Parathyroid adenoma (tissue), 2 donors: ENCODE measurements at regions not wholly inside any gene's neighbourhood (a gene's known extent, or its start where the extent isn't known, plus 50 kb on each side); places are given as distances from the start of the nearest gene placed in this dataset.

Experiments
- H2AFZ ChIP-seq: fragments of 300-600 bp; sonication (generic); one replicate; pipeline ENCODE4 v1.7.0; 2017; ENCODE audit warnings: antibody characterized with exemption, mild to moderate bottlenecking
- H3K27ac ChIP-seq: fragments of 300-600 bp; sonication (generic); one replicate; pipeline ENCODE4 v1.7.0; 2017
- H3K27me3 ChIP-seq: fragments of 300-600 bp; sonication (generic); one replicate; pipeline ENCODE4 v1.7.0; 2017; ENCODE audit warnings: low read length; ENCODE audit not compliant: control insufficient read depth, insufficient read depth
- H3K36me3 ChIP-seq: fragments of 300-600 bp; sonication (generic); one replicate; pipeline ENCODE4 v1.7.0; 2017; ENCODE audit warnings: low read length; ENCODE audit not compliant: control insufficient read depth, insufficient read depth
- H3K4me1 ChIP-seq: fragments of 300-600 bp; sonication (generic); one replicate; pipeline ENCODE4 v1.7.0; 2017; ENCODE audit warnings: control low read depth
- H3K4me2 ChIP-seq: fragments of 300-600 bp; sonication (generic); one replicate; pipeline ENCODE4 v1.7.0; 2017; ENCODE audit warnings: low read length
- H3K4me3 ChIP-seq: fragments of 300-600 bp; sonication (generic); one replicate; pipeline ENCODE4 v1.7.0; 2017; ENCODE audit warnings: low read depth, low read length
- H3K79me2 ChIP-seq: fragments of 300-600 bp; sonication (generic); one replicate; pipeline ENCODE4 v1.7.0; 2017; ENCODE audit warnings: control low read depth
- H3K9ac ChIP-seq: fragments of 300-600 bp; sonication (generic); one replicate; pipeline ENCODE4 v1.7.0; 2017; ENCODE audit warnings: mild to moderate bottlenecking
- H3K9me3 ChIP-seq: fragments of 300-600 bp; sonication (generic); one replicate; pipeline ENCODE4 v1.7.0; 2017; ENCODE audit warnings: low read length; ENCODE audit not compliant: control insufficient read depth
- CTCF ChIP-seq: fragments of 300-600 bp; sonication (generic); IDR thresholded peaks from one replicate; pipeline ENCODE4 v1.7.0; 2017; ENCODE audit warnings: antibody characterized with exemption, mild to moderate bottlenecking
- donor health status: primary hyperparathyroidism.

DNA sequence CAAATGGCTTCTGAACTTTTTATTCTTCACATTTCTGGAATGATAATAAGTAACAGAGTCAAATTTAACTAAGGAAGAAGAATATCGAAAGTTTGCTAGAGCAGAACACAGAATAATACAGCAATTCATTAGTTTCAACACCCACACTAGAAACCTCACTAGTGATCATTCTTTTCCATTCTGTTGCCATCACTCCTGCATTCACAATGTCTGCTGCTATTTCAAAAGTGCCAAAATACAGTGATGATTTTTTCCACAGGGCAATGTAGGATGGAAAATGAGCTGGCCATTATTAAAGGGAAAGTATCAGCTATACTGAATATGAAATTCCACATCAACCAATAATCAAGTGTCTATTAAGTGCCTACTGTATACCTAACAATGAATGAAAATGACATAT, 186.7 kb downstream of the USP46 start:
- no peaks in the 10 kb centered on the region for H3K4me1 ChIP-seq
- no peaks in the 10 kb centered on the region for H3K36me3 ChIP-seq
- no peak overlapping the region for H3K27ac ChIP-seq
- H3K9me3 ChIP-seq = no peaks in the 10 kb centered on the region
- TF ChIP-seq CTCF = no peak
- no peaks in the 10 kb centered on the region for H3K27me3 ChIP-seq
- no peak overlapping the region for H2AFZ ChIP-seq
- H3K4me3 ChIP-seq = no peak overlapping the region
- H3K79me2 ChIP-seq = no peaks in the 10 kb centered on the region
- H3K4me2 ChIP-seq = no peak overlapping the region
- no peak overlapping the region for H3K9ac ChIP-seq

- no peak overlapping the region for H3K27ac ChIP-seq
- H3K9me3 ChIP-seq = no peaks in the 10 kb centered on the region
- H3K4me1 ChIP-seq = no peaks in the 10 kb centered on the region
- no peak for TF ChIP-seq CTCF
- H3K9ac ChIP-seq = no peak overlapping the region
- H3K4me2 ChIP-seq = no peak overlapping the region
- no peak overlapping the region for H3K4me3 ChIP-seq
- H3K36me3 ChIP-seq = no peaks in the 10 kb centered on the region
- no peaks in the 10 kb centered on the region for H3K27me3 ChIP-seq
- H3K79me2 ChIP-seq = no peaks in the 10 kb centered on the region
- H2AFZ ChIP-seq = no peak overlapping the region
Measured at GRCh38 chr4:52477191-52477780, 181.8 kb downstream of the USP46 start.

DNA sequence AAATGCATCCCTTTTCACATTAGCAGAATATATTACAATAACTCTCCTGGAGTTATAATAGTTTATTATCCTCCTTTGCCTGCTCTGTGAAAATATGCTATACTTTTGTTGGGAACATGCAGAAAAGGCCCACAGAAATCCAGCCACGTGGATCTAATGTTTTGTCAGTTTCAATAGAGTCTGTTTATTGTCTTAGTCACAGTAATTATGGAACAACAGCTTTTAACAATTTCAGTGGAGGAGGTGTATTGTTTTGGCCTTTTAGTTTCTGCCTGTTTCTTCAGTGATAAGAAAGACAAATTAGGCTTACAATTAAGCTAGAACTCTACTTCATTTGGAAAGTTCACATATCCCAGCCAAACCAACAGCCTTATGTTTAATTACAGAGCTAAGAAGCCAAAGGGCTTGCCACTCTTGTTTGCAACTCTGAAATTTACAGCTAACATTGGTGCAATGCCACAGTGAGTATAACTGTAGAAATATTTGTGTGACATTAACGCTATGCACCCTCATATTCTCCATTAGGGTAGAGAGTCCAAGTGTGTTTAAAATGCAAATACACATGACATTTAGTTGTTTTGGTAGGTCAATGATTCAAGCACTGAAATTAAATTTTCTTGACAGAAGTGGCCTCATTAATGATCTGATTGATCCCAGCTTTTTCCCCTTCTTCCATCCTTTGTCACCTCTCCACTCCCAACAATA, 175.8 kb downstream of the USP46 start:
- Histone ChIP-seq H2AFZ (no peak overlapping the region), H3K27me3 (no peaks in the 10 kb centered on the region), H3K4me2 (no peak overlapping the region), H3K36me3 (no peaks in the 10 kb centered on the region), H3K4me1 (no peaks in the 10 kb centered on the region), H3K79me2 (no peaks in the 10 kb centered on the region), H3K27ac (no peak overlapping the region), H3K4me3 (no peak overlapping the region), H3K9ac (no peak overlapping the region), H3K9me3 (no peaks in the 10 kb centered on the region)
- TF ChIP-seq CTCF = no peak

DNA sequence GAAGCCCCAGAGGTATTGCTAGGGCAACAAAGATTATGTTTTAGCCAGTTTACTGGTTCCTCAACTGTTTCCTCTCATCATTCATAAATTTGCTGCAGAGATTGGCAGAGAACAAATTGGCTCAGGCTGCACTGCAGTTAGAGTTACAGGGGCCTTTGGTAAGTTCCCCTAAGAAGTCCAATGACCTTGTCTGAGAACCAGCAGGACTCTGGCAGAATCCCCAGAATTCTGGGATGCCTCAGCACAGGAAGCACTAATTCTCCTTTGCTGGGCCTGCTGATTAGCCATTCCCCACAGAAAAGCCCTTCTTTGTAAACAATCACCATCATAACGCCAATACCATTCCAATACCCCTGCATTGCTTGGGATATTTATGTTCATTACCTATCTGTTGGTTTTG, 151.3 kb downstream of the USP46 start:
- Histone ChIP-seq H2AFZ (no peak overlapping the region), H3K27ac (no peak overlapping the region), H3K4me2 (no peak overlapping the region), H3K4me3 (no peak overlapping the region), H3K4me1 (no peaks in the 10 kb centered on the region), H3K36me3 (no peaks in the 10 kb centered on the region), H3K9ac (no peak overlapping the region), H3K9me3 (no peaks in the 10 kb centered on the region), H3K27me3 (no peaks in the 10 kb centered on the region), H3K79me2 (no peaks in the 10 kb centered on the region)
- TF ChIP-seq CTCF = no peak
